GM12891 (cell line): ENCODE measurements at regions not wholly inside any gene's neighbourhood (a gene's known extent, or its start where the extent isn't known, plus 50 kb on each side); places are given as distances from the start of the nearest gene placed in this dataset.
"Not testable (repeated sequence)": the region's sequence is repeated elsewhere in the genome, so short reads cannot be mapped to it uniquely, and the experiment has no call there.

Experiments used
- DNase-seq: peaks from one replicate; pipeline ENCODE4 v3.0.0; 2011; ENCODE audit warnings: low spot score; ENCODE audit not compliant: insufficient read length
- FAIRE-seq: peaks from 2 replicates; lab custom pipeline; 2011; peaks lifted over from hg19 to GRCh38; lab: Jason Lieb, UNC
- PAX5 ChIP-seq: IDR thresholded peaks from 2 replicates; pipeline ENCODE4 v1.6.1; 2011; ENCODE audit warnings: low read length, moderate library complexity, mild to moderate bottlenecking; ENCODE audit not compliant: insufficient read depth, severe bottlenecking
- POLR2A ChIP-seq: IDR thresholded peaks from 2 replicates; pipeline ENCODE4 v1.6.1; 2011; ENCODE audit warnings: low read depth, low read length, control low read depth
- POLR2AphosphoS5 ChIP-seq: IDR thresholded peaks from 2 replicates; pipeline ENCODE4 v1.6.1; 2011; ENCODE audit warnings: low read depth, low read length, control low read depth
- POU2F2 ChIP-seq: IDR thresholded peaks from 2 replicates; pipeline ENCODE4 v1.6.1; 2011; ENCODE audit warnings: low read depth, mild to moderate bottlenecking, control low read depth, low read length, moderate library complexity
- SPI1 ChIP-seq: IDR thresholded peaks from 2 replicates; pipeline ENCODE4 v1.6.1; 2011; ENCODE audit warnings: low read depth, low read length, control low read depth
- TAF1 ChIP-seq: IDR thresholded peaks from 2 replicates; pipeline ENCODE4 v1.6.1; 2011; ENCODE audit warnings: low read depth, low read length, control low read depth

- DNase-seq (no peak), FAIRE-seq (no peak)
- TF ChIP-seq POLR2AphosphoS5 (no peak), POLR2A (no peak), SPI1 (no peak), TAF1 (no peak), PAX5 (no peak), POU2F2 (no peak)
Measured at GRCh38 chr18:27540111-27540510, 355.0 kb upstream of the CHST9 start.

- no peak for TF ChIP-seq SPI1
- TF ChIP-seq POU2F2, result no peak
- TF ChIP-seq POLR2A, result no peak
- no peak for TF ChIP-seq TAF1
- TF ChIP-seq PAX5, result no peak
- no peak for TF ChIP-seq POLR2AphosphoS5
- no peak for FAIRE-seq
- no peak for DNase-seq
Measured at GRCh38 chr18:27528925-27529521, 343.9 kb upstream of the CHST9 start.

- FAIRE-seq (no peak), DNase-seq (no peak)
- no peak for TF ChIP-seq POU2F2
- no peak for TF ChIP-seq PAX5
- no peak for TF ChIP-seq POLR2A
- TF ChIP-seq POLR2AphosphoS5, result no peak
- TF ChIP-seq SPI1, result no peak
Measured at GRCh38 chr18:27527856-27528255, 342.7 kb upstream of the CHST9 start.

- FAIRE-seq (no peak), DNase-seq (no peak)
- TF ChIP-seq PAX5 (no peak), TAF1 (no peak), POLR2AphosphoS5 (no peak), SPI1 (no peak), POU2F2 (no peak), POLR2A (no peak)
Measured at GRCh38 chr18:27520401-27520800, 335.3 kb upstream of the CHST9 start.

GRCh38 chr18:27510036-27510633 lies 325.0 kb upstream of the CHST9 start:
- DNase-seq, FAIRE-seq: not testable (repeated sequence)

- FAIRE-seq (no peak), DNase-seq (no peak)
- no peak for TF ChIP-seq PAX5
Measured at GRCh38 chr18:27501671-27502070, 316.6 kb upstream of the CHST9 start.

- DNase-seq (no peak), FAIRE-seq (no peak)
- no peak for TF ChIP-seq SPI1
- TF ChIP-seq POLR2A, result no peak
- no peak for TF ChIP-seq POU2F2
- no peak for TF ChIP-seq PAX5
- no peak for TF ChIP-seq POLR2AphosphoS5
- TF ChIP-seq TAF1, result no peak
Measured at GRCh38 chr18:27500531-27500930, 315.4 kb upstream of the CHST9 start.

- FAIRE-seq (no peak), DNase-seq (no peak)
- TF ChIP-seq POLR2AphosphoS5 (no peak), POU2F2 (no peak), SPI1 (no peak), TAF1 (no peak), POLR2A (no peak), PAX5 (no peak)
Measured at GRCh38 chr18:27497246-27497645, 312.1 kb upstream of the CHST9 start.

GRCh38 chr18:27493182-27493581 lies 308.1 kb upstream of the CHST9 start:
- DNase-seq (no peak), FAIRE-seq (no peak)
- TF ChIP-seq TAF1, result no peak
- no peak for TF ChIP-seq POU2F2
- TF ChIP-seq POLR2A, result no peak
- TF ChIP-seq POLR2AphosphoS5, result no peak
- no peak for TF ChIP-seq PAX5
- no peak for TF ChIP-seq SPI1

- TF ChIP-seq PAX5, result no peak
- no peak for TF ChIP-seq POLR2AphosphoS5
- FAIRE-seq, result no peak
Measured at GRCh38 chr18:27491772-27492171, 306.7 kb upstream of the CHST9 start.

More at GRCh38 chr18:27491772-27492171, 306.7 kb upstream of the CHST9 start:
- DNase-seq, result no peak
